ENCODE measurements at regions not wholly inside any gene's neighbourhood (a gene's known extent, or its start where the extent isn't known, plus 50 kb on each side); places are given as distances from the start of the nearest gene placed in this dataset.

GRCh38 chr2:238725298-238725697 is 122.6 kb upstream of the TWIST2 start:
- CTCF ChIA-PET = no interaction called here
- no peak for DNase-seq (ENCODE audit: extremely low spot score)
- TF ChIP-seq CTBP1 (IDR thresholded peaks at IDR 0.05; ENCODE audit: borderline replicate concordance) (no peak), TARDBP (IDR thresholded peaks at IDR 0.05) (no peak), PKNOX1 (IDR thresholded peaks at IDR 0.05) (no peak), ARNT (IDR thresholded peaks at IDR 0.05) (no peak), L3MBTL2 (conservative IDR thresholded peaks at IDR 0.05) (no peak), BHLHE40 (IDR thresholded peaks at IDR 0.05; ENCODE audit: borderline replicate concordance) (no peak), FOXM1 (IDR thresholded peaks at IDR 0.05; ENCODE audit: borderline replicate concordance) (no peak)
- POLR2A ChIA-PET = no interaction called here

- ChIA-PET POLR2A (no interaction called here), CTCF (no interaction called here)
- DNase-seq (ENCODE audit: extremely low spot score) = no peak
- no peak for TF ChIP-seq HDGF (IDR thresholded peaks at IDR 0.05; ENCODE audit: borderline replicate concordance)
- no peak for TF ChIP-seq LEF1 (IDR thresholded peaks at IDR 0.05; ENCODE audit: borderline replicate concordance)
- TF ChIP-seq ZNF384 (IDR thresholded peaks at IDR 0.05) = no peak
- TF ChIP-seq SP1 (IDR thresholded peaks at IDR 0.05) = no peak
- TF ChIP-seq CTBP1 (IDR thresholded peaks at IDR 0.05; ENCODE audit: borderline replicate concordance) = no peak
- TF ChIP-seq BHLHE40 (IDR thresholded peaks at IDR 0.05; ENCODE audit: borderline replicate concordance) = no peak
- no peak for TF ChIP-seq FOXM1 (IDR thresholded peaks at IDR 0.05; ENCODE audit: borderline replicate concordance)
- TF ChIP-seq FOXA1 (IDR thresholded peaks at IDR 0.05) = no peak
- TF ChIP-seq NFRKB (IDR thresholded peaks at IDR 0.05) = no peak
- TF ChIP-seq FOXK2 (IDR thresholded peaks at IDR 0.05) = no peak
- no peak for TF ChIP-seq TARDBP (IDR thresholded peaks at IDR 0.05)
- no peak for TF ChIP-seq PKNOX1 (IDR thresholded peaks at IDR 0.05)
- no peak for TF ChIP-seq L3MBTL2 (conservative IDR thresholded peaks at IDR 0.05)
- TF ChIP-seq SUZ12 (IDR thresholded peaks at IDR 0.05) = no peak
- no peak for TF ChIP-seq ELF4 (IDR thresholded peaks at IDR 0.05)
- TF ChIP-seq ARNT (IDR thresholded peaks at IDR 0.05) = no peak
These were observed 121.0 kb upstream of the TWIST2 start for GRCh38 chr2:238726670-238727584.

GRCh38 chr2:238727585-238728329 is 120.1 kb upstream of the TWIST2 start:
- DNase-seq (ENCODE audit: extremely low spot score) = no peak
- ChIA-PET POLR2A (no interaction called here), CTCF (no interaction called here)
- TF ChIP-seq BHLHE40 (IDR thresholded peaks at IDR 0.05; ENCODE audit: borderline replicate concordance) (no peak), FOXK2 (IDR thresholded peaks at IDR 0.05) (no peak)

GRCh38 chr2:238728330-238729260 is 119.3 kb upstream of the TWIST2 start:
- ChIA-PET CTCF (no interaction called here), POLR2A (no interaction called here)
- no peak for DNase-seq (ENCODE audit: extremely low spot score)

More at GRCh38 chr2:238728330-238729260, 119.3 kb upstream of the TWIST2 start:
- TF ChIP-seq FOXM1 (IDR thresholded peaks at IDR 0.05; ENCODE audit: borderline replicate concordance) (no peak), SP1 (IDR thresholded peaks at IDR 0.05) (no peak), BHLHE40 (IDR thresholded peaks at IDR 0.05; ENCODE audit: borderline replicate concordance) (no peak), PKNOX1 (IDR thresholded peaks at IDR 0.05) (no peak), LEF1 (IDR thresholded peaks at IDR 0.05; ENCODE audit: borderline replicate concordance) (no peak), FOXA1 (IDR thresholded peaks at IDR 0.05) (no peak), HDGF (IDR thresholded peaks at IDR 0.05; ENCODE audit: borderline replicate concordance) (no peak), ELF4 (IDR thresholded peaks at IDR 0.05) (no peak), FOXK2 (IDR thresholded peaks at IDR 0.05) (no peak)
